IMR-90 (cell line): ENCODE measurements at regions not wholly inside any gene's neighbourhood (a gene's known extent, or its start where the extent isn't known, plus 50 kb on each side); places are given as distances from the start of the nearest gene placed in this dataset.

Experiments
- ATAC-seq: fragments of 200-7000 bp; cut with Tn5 transposase; 2 replicates; pipeline ENCODE4 v1.9.1; 2020; ENCODE audit warnings: low read depth, mild to moderate bottlenecking, moderate library complexity
- BruUV-seq: library from RNA; stranded (reverse); fragments of 400-500 nt; replicated peaks from 2 replicates; lab custom pipeline; 2021; lab: Mats Ljungman, UMichigan
- CTCF ChIA-PET: fragments of 300-600 bp; formaldehyde crosslinking; extraction: SDS; loops from one replicate; lab custom pipeline; 2021; ENCODE audit warnings: antibody characterized with exemption; lab: Yijun Ruan, JAX
- POLR2A ChIA-PET: fragments of 300-600 bp; sonication (Branson Sonifier 250); formaldehyde crosslinking; loops from one replicate; lab custom pipeline; 2022; ENCODE audit warnings: antibody characterized with exemption; ENCODE audit not compliant: unreplicated experiment; lab: Charles Lee
- DNase-seq: peaks from one replicate; pipeline ENCODE4 v3.0.0; 2013
- H2AFZ ChIP-seq: replicated peaks from 2 replicates; pipeline ENCODE3; 2013; ENCODE audit warnings: low read length, mild to moderate bottlenecking; ENCODE audit not compliant: poor library complexity
- H2AK5ac ChIP-seq: 2 replicates; pipeline ENCODE4 v1.6.1; 2013; ENCODE audit warnings: low read depth, low read length, inconsistent platforms
- H2AK9ac ChIP-seq: replicated peaks from 2 replicates; pipeline ENCODE3; 2013; ENCODE audit warnings: mild to moderate bottlenecking, low read depth, low read length, moderate library complexity; ENCODE audit not compliant: poor library complexity
- H2BK120ac ChIP-seq: 2 replicates; pipeline ENCODE4 v1.6.1; 2013; ENCODE audit warnings: low read depth, low read length, inconsistent platforms
- H2BK15ac ChIP-seq: 3 replicates; pipeline ENCODE4 v1.6.1; 2013; ENCODE audit warnings: low read depth, low read length, inconsistent platforms
- H2BK20ac ChIP-seq: 2 replicates; pipeline ENCODE4 v1.6.1; 2013; ENCODE audit warnings: low read depth, mild to moderate bottlenecking, inconsistent platforms, low read length, moderate library complexity
- H2BK5ac ChIP-seq: 2 replicates; pipeline ENCODE4 v1.6.1; 2013; ENCODE audit warnings: mild to moderate bottlenecking, low read depth, low read length, inconsistent platforms; ENCODE audit not compliant: poor library complexity, severe bottlenecking
- H3K14ac ChIP-seq: replicated peaks from 2 replicates; pipeline ENCODE4 v1.6.1; 2013; ENCODE audit warnings: low read depth, low read length, inconsistent platforms
- H3K18ac ChIP-seq: 2 replicates; pipeline ENCODE4 v1.6.1; 2013; ENCODE audit warnings: low read depth, low read length, control low read depth
- H3K23ac ChIP-seq: 2 replicates; pipeline ENCODE4 v1.6.1; 2013; ENCODE audit warnings: low read depth, low read length, inconsistent platforms
- H3K27ac ChIP-seq: 2 replicates; pipeline ENCODE4 v1.5.1; 2013; ENCODE audit warnings: mild to moderate bottlenecking, control low read depth, low read length; ENCODE audit not compliant: insufficient read depth
- H3K27me3 ChIP-seq: 2 replicates; pipeline ENCODE4 v1.6.1; 2013; ENCODE audit warnings: low read length; ENCODE audit not compliant: control insufficient read depth, insufficient read depth
- H3K36me3 ChIP-seq: 2 replicates; pipeline ENCODE4 v1.6.1; 2013; ENCODE audit warnings: low read length, mixed read lengths; ENCODE audit not compliant: control insufficient read depth, insufficient read depth
- H3K4ac ChIP-seq: 2 replicates; pipeline ENCODE4 v1.6.1; 2013; ENCODE audit warnings: low read depth, low read length, inconsistent platforms
- H3K4me1 ChIP-seq: 2 replicates; pipeline ENCODE4 v1.6.1; 2013; ENCODE audit warnings: low read length, mixed read lengths; ENCODE audit not compliant: control insufficient read depth, insufficient read depth
- H3K4me2 ChIP-seq: 2 replicates; pipeline ENCODE4 v1.6.1; 2013; ENCODE audit warnings: low read depth, mild to moderate bottlenecking, control low read depth, low read length, moderate library complexity
- H3K4me3 ChIP-seq: 2 replicates; pipeline ENCODE4 v1.5.1; 2013; ENCODE audit warnings: low read depth, mild to moderate bottlenecking, control low read depth, low read length, moderate library complexity; ENCODE audit not compliant: insufficient read depth
- H3K56ac ChIP-seq: 2 replicates; pipeline ENCODE4 v1.6.1; 2013; ENCODE audit warnings: low read length, inconsistent platforms; ENCODE audit not compliant: insufficient read depth; ENCODE audit errors: extremely low read depth
- H3K79me1 ChIP-seq, 2 experiments: 2 replicates each; pipeline ENCODE4 v1.6.1; 2013; ENCODE audit warnings: low read length in 2 of 2, inconsistent platforms in 1 of 2, low read depth in 1 of 2
- H3K9ac ChIP-seq: 2 replicates; pipeline ENCODE4 v1.6.1; 2013; ENCODE audit warnings: low read depth, low read length, control low read depth
- H3K9me1 ChIP-seq: 2 replicates; pipeline ENCODE4 v1.6.1; 2013; ENCODE audit warnings: low read length, inconsistent platforms; ENCODE audit not compliant: insufficient read depth
- H3K9me3 ChIP-seq: 2 replicates; pipeline ENCODE4 v1.6.1; 2013; ENCODE audit warnings: low read length; ENCODE audit not compliant: control insufficient read depth, insufficient read depth
- H4K20me1 ChIP-seq: 2 replicates; pipeline ENCODE4 v1.6.1; 2013; ENCODE audit warnings: low read length, inconsistent platforms; ENCODE audit not compliant: insufficient read depth
- H4K5ac ChIP-seq: 2 replicates; pipeline ENCODE4 v1.6.1; 2013; ENCODE audit warnings: mild to moderate bottlenecking, low read depth, low read length, control low read depth
- H4K8ac ChIP-seq, 2 experiments: 2 replicates each; pipeline ENCODE4 v1.6.1; 2013; ENCODE audit warnings: low read depth in 2 of 2, low read length in 2 of 2, control low read depth in 1 of 2, inconsistent platforms in 1 of 2
- H4K91ac ChIP-seq: 2 replicates; pipeline ENCODE4 v1.6.1; 2013; ENCODE audit warnings: low read depth, low read length, inconsistent platforms; ENCODE audit not compliant: insufficient read depth
- CEBPB ChIP-seq: IDR thresholded peaks from 2 replicates; pipeline ENCODE4 v1.6.1; 2012; ENCODE audit warnings: low read depth, low read length, improper control_type of control experiment
- CHD1 ChIP-seq: IDR thresholded peaks from 2 replicates; pipeline ENCODE4 v1.6.1; 2012; ENCODE audit warnings: low read depth, low read length, improper control_type of control experiment
- FOS ChIP-seq: fragments of 150-350 bp; IDR thresholded peaks from 2 replicates; pipeline ENCODE4 v1.6.1; 2016; ENCODE audit warnings: low read depth, low read length
- MXI1 ChIP-seq: IDR thresholded peaks from 2 replicates; pipeline ENCODE4 v1.6.1; 2012; ENCODE audit warnings: low read depth, mild to moderate bottlenecking, low read length, moderate library complexity, borderline replicate concordance
- RFX5 ChIP-seq: IDR thresholded peaks from 2 replicates; pipeline ENCODE4 v1.8.0; 2012; ENCODE audit warnings: low read depth, mild to moderate bottlenecking, low read length, moderate library complexity
- USF2 ChIP-seq: fragments of 150-350 bp; IDR thresholded peaks from 2 replicates; pipeline ENCODE4 v1.6.1; 2017; ENCODE audit warnings: mild to moderate bottlenecking, antibody characterized with exemption, low read length, low read depth
- WGBS, 2 experiments: methylation state at CpG; one replicate each; pipeline versions ENCODE4 v1.1.5 to v1.1.7; 2013; ENCODE audit warnings: missing lambda C conversion rate in 2 of 2; ENCODE audit not compliant: insufficient read length in 1 of 2; ENCODE audit errors: extremely low coverage in 2 of 2; 5-methylcytosine and 5-hydroxymethylcytosine counted together
- dilution Hi-C: fragments of 300-500 bp; cut with HindIII; formaldehyde crosslinking; loops from one replicate; pipeline ENCODE4 v1.14.3; 2018; ENCODE audit warnings: low sequenced_read_pairs; ENCODE audit not compliant: unreplicated experiment
- in situ Hi-C: fragments of 300-500 bp; cut with MboI; formaldehyde crosslinking; loops from 3 replicates; pipeline ENCODE4 v1.14.3; 2019; ENCODE audit warnings: low sequenced_read_pairs, inconsistent platforms, mixed read lengths
- intact Hi-C: fragments of 100-400 bp; cut with micrococcal nuclease; formaldehyde crosslinking; loops from 2 replicates; pipeline ENCODE4 v1.10.0; 2022
- TF ChIP-seq, protein P1 (sequence below): conservative IDR thresholded peaks from 2 replicates; pipeline ENCODE4 v1.5.1; 2012; ENCODE audit warnings: mild to moderate bottlenecking, low read depth, low read length, improper control_type of control experiment

DNA sequence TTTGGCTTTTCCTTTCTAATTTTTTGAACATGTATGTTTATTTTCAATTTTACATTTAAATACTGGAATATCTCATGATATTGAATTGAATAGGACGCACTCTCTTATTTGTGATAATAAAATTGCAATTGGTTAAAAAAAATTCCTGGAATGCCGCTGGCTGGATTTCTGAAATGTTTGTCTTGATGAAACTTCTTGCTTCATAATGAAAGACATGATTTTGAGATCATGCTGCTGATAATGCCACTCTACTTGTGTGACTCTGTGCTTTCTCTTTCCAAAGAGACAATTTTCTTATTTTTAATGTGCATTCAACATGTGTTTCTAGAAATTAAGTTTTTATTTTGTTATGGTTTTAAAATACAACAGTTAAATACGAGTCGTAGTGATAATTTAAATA lies 465.7 kb upstream of the FAR2 start:
- Histone ChIP-seq H2AK5ac (no peak overlapping the region), H3K9ac (no peak overlapping the region), H3K4me1 (no peaks in the 10 kb centered on the region), H4K8ac (no peak overlapping the region), H3K79me1 (no peaks in the 10 kb centered on the region), H2AK9ac (no peak overlapping the region), H3K4me3 (no peak overlapping the region), H2BK120ac (no peak overlapping the region), H4K5ac (no peak overlapping the region), H3K18ac (no peak overlapping the region), H3K4me2 (no peak overlapping the region), H3K4ac (no peak overlapping the region), H4K20me1 (no peaks in the 10 kb centered on the region), H3K27me3 (no peaks in the 10 kb centered on the region), H3K27ac (no peak overlapping the region), H2BK20ac (no peak overlapping the region), H3K36me3 (no peaks in the 10 kb centered on the region), H3K9me3 (no peaks in the 10 kb centered on the region), H3K56ac (no peak overlapping the region), H3K9me1 (no peaks in the 10 kb centered on the region), H3K14ac (no peak overlapping the region), H3K23ac (no peak overlapping the region), H4K91ac (no peak overlapping the region), H2AFZ (no peak overlapping the region), H2BK15ac (no peak overlapping the region), H2BK5ac (no peak overlapping the region)
- WGBS, 2 experiments = no CpG with 5 or more reads among the region's 4 CpGs
- in situ Hi-C loops (no loop called here), dilution Hi-C loops (no loop called here), intact Hi-C loops (no loop called here)
- BruUV-seq = no TSS peak
- CTCF ChIA-PET = interaction anchor here (0.6 kb wide), 1 partner anchor 40 kb away, joined by 7 read pairs; no protein-coding TSS in a partner anchor
- POLR2A ChIA-PET = no interaction called here
- ATAC-seq = no peak
- DNase-seq = no peak
- no peak for TF ChIP-seq RFX5
- TF ChIP-seq FOS = no peak
- TF ChIP-seq USF2 = no peak
- TF ChIP-seq CHD1 = no peak
- TF ChIP-seq, protein P1, sequence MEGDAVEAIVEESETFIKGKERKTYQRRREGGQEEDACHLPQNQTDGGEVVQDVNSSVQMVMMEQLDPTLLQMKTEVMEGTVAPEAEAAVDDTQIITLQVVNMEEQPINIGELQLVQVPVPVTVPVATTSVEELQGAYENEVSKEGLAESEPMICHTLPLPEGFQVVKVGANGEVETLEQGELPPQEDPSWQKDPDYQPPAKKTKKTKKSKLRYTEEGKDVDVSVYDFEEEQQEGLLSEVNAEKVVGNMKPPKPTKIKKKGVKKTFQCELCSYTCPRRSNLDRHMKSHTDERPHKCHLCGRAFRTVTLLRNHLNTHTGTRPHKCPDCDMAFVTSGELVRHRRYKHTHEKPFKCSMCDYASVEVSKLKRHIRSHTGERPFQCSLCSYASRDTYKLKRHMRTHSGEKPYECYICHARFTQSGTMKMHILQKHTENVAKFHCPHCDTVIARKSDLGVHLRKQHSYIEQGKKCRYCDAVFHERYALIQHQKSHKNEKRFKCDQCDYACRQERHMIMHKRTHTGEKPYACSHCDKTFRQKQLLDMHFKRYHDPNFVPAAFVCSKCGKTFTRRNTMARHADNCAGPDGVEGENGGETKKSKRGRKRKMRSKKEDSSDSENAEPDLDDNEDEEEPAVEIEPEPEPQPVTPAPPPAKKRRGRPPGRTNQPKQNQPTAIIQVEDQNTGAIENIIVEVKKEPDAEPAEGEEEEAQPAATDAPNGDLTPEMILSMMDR = no peak
- no peak for TF ChIP-seq MXI1
- TF ChIP-seq CEBPB = no peak
